Endothelial cell of umbilical vein (primary cell): ENCODE measurements at regions not wholly inside any gene's neighbourhood (a gene's known extent, or its start where the extent isn't known, plus 50 kb on each side); places are given as distances from the start of the nearest gene placed in this dataset.

Experiments
- BruUV-seq: library from RNA; stranded (reverse); fragments of 400-500 nt; replicated peaks from 2 replicates; lab custom pipeline; 2021; lab: Mats Ljungman, UMichigan
- CTCF ChIA-PET: fragments of 300-600, 350-600 bp; sonication (Branson Sonifier 250); formaldehyde crosslinking; loops from one replicate; lab custom pipeline; 2021; ENCODE audit warnings: antibody characterized with exemption, inconsistent platforms; lab: Charles Lee
- POLR2A ChIA-PET: fragments of 300-600, 350-600 bp; sonication (Branson Sonifier 250); formaldehyde crosslinking; loops from one replicate; lab custom pipeline; 2021; ENCODE audit warnings: antibody characterized with exemption, inconsistent platforms; lab: Charles Lee
- DNase-seq: peaks from one replicate; pipeline ENCODE4 v3.0.0-alpha.2; 2011; ENCODE audit warnings: low read depth, low spot score
- FAIRE-seq: peaks from 2 replicates; lab custom pipeline; 2011; peaks lifted over from hg19 to GRCh38; lab: Jason Lieb, UNC
- H2AFZ ChIP-seq: 2 replicates; pipeline ENCODE4 v1.6.0; 2012; ENCODE audit warnings: low read depth, low read length, control low read depth, inconsistent platforms
- H3K27ac ChIP-seq: 2 replicates; pipeline ENCODE4 v1.5.1; 2011; ENCODE audit warnings: low read depth, mild to moderate bottlenecking, control low read depth, low read length, moderate library complexity; ENCODE audit not compliant: insufficient read depth
- H3K27me3 ChIP-seq, 2 experiments: 2 replicates each; pipeline versions ENCODE4 v1.6.0 to v1.6.1; 2011; ENCODE audit warnings: low read length in 2 of 2, mixed read lengths in 1 of 2; ENCODE audit not compliant: control insufficient read depth in 2 of 2, insufficient read depth in 2 of 2
- H3K36me3 ChIP-seq, 2 experiments: 2 replicates in 1 of 2; 3 replicates in 1 of 2; pipeline ENCODE4 v1.5.1; 2011; ENCODE audit warnings: low read length in 2 of 2, mild to moderate bottlenecking in 1 of 2, moderate library complexity in 1 of 2; ENCODE audit not compliant: control insufficient read depth in 2 of 2, insufficient read depth in 2 of 2; ENCODE audit errors: extremely low read depth in 1 of 2
- H3K4me1 ChIP-seq: 3 replicates; pipeline ENCODE4 v1.5.1; 2011; ENCODE audit warnings: mild to moderate bottlenecking, low read length; ENCODE audit not compliant: control insufficient read depth, insufficient read depth; ENCODE audit errors: extremely low read depth
- H3K4me2 ChIP-seq: 2 replicates; pipeline ENCODE4 v1.6.1; 2011; ENCODE audit warnings: low read length, control low read depth, mixed read lengths; ENCODE audit not compliant: insufficient read depth
- H3K4me3 ChIP-seq, 3 experiments: fragments of 200-600 bp in 1 of 3; sonication (generic), shearing (Covaris generic) in 1 of 3; replicated peaks in 1 of 3; 2 replicates each; pipeline ENCODE4 v1.5.1; 2011 to 2016; ENCODE audit warnings: control low read depth in 3 of 3, low read length in 3 of 3, mild to moderate bottlenecking in 2 of 3, inconsistent platforms in 1 of 3, low read depth in 1 of 3, moderate library complexity in 1 of 3; ENCODE audit not compliant: insufficient read depth in 1 of 3
- H3K79me2 ChIP-seq: 2 replicates; pipeline ENCODE4 v1.6.0; 2012; ENCODE audit warnings: low read length, inconsistent platforms; ENCODE audit not compliant: control insufficient read depth, insufficient read depth
- H3K9ac ChIP-seq: replicated peaks from 2 replicates; pipeline ENCODE3; 2011; ENCODE audit warnings: low read length, control low read depth; ENCODE audit not compliant: insufficient read depth; ENCODE audit errors: extremely low read depth
- H3K9me1 ChIP-seq: replicated peaks from 3 replicates; pipeline ENCODE4 v1.6.0; 2011; ENCODE audit warnings: mild to moderate bottlenecking, low read length; ENCODE audit not compliant: control insufficient read depth, insufficient read depth; ENCODE audit errors: extremely low read depth
- H3K9me3 ChIP-seq: replicated peaks from 2 replicates; pipeline ENCODE4 v1.5.1; 2012; ENCODE audit warnings: low read length, inconsistent platforms; ENCODE audit not compliant: control insufficient read depth, insufficient read depth
- H4K20me1 ChIP-seq: replicated peaks from 2 replicates; pipeline ENCODE3; 2011; ENCODE audit warnings: mild to moderate bottlenecking, low read length; ENCODE audit not compliant: control insufficient read depth, insufficient read depth; ENCODE audit errors: extremely low read depth
- CTCF ChIP-seq, 2 donors: IDR thresholded peaks; 1 replicate in 1 of 2; 2 replicates in 1 of 2; pipeline ENCODE4 v1.5.1; 2011; ENCODE audit warnings: low read length in 2 of 2, mild to moderate bottlenecking in 2 of 2, moderate library complexity in 2 of 2, control low read depth in 1 of 2, inconsistent platforms in 1 of 2, low read depth in 1 of 2; ENCODE audit not compliant: insufficient read depth in 1 of 2; ENCODE audit errors: extremely low read depth in 1 of 2
- EZH2 ChIP-seq: IDR thresholded peaks from 2 replicates; pipeline ENCODE4 v1.6.1; 2012; ENCODE audit warnings: borderline replicate concordance, low read depth, mild to moderate bottlenecking, moderate library complexity, low read length, inconsistent platforms; ENCODE audit not compliant: severe bottlenecking
- FOS ChIP-seq: IDR thresholded peaks from 2 replicates; pipeline ENCODE4 v1.6.1; 2011; ENCODE audit warnings: mild to moderate bottlenecking, low read length, moderate library complexity, borderline replicate concordance; ENCODE audit not compliant: insufficient read depth
- GATA2 ChIP-seq: IDR thresholded peaks from 2 replicates; pipeline ENCODE4 v1.7.0; 2011; ENCODE audit warnings: low read depth, mild to moderate bottlenecking, moderate library complexity, mixed read lengths, low read length; ENCODE audit not compliant: insufficient read length, insufficient read depth
- JUN ChIP-seq: IDR thresholded peaks from 2 replicates; pipeline ENCODE4 v1.6.1; 2011; ENCODE audit warnings: borderline replicate concordance, low read depth; ENCODE audit not compliant: insufficient read length, insufficient read depth
- MAX ChIP-seq: IDR thresholded peaks from 2 replicates; pipeline ENCODE4 v1.6.1; 2011; ENCODE audit not compliant: insufficient read depth, insufficient read length
- MYC ChIP-seq: IDR thresholded peaks from one replicate; pipeline ENCODE4 v1.6.1; 2011; ENCODE audit warnings: mild to moderate bottlenecking, low read depth, low read length
- POLR2A ChIP-seq: IDR thresholded peaks from 2 replicates; pipeline ENCODE4 v1.6.1; 2012; ENCODE audit warnings: low read depth, mild to moderate bottlenecking, control low read depth, low read length
- POLR2AphosphoS5 ChIP-seq: IDR thresholded peaks from 2 replicates; pipeline ENCODE4 v1.6.1; 2012; ENCODE audit warnings: low read depth, mild to moderate bottlenecking, control low read depth, low read length, moderate library complexity; ENCODE audit not compliant: insufficient read depth
- dilution Hi-C: fragments of 300-500 bp; cut with MboI; formaldehyde crosslinking; loops from one replicate; pipeline ENCODE4 v1.15.0; 2019; ENCODE audit warnings: low sequenced_read_pairs; ENCODE audit not compliant: extremely low pct_ligation_motif_present
- intact Hi-C: fragments of 100-400 bp; cut with micrococcal nuclease; formaldehyde crosslinking; loops from one replicate; pipeline ENCODE4 v1.10.0; 2022

GRCh38 chr9:23526806-23527205, 299.2 kb downstream of the ELAVL2 start:
- POLR2A ChIA-PET: no interaction called here
- intact Hi-C loops (no loop called here), dilution Hi-C loops (no loop called here)
- TF ChIP-seq CTCF (IDR thresholded peaks at IDR 0.05; ENCODE audit: extremely low read depth in 1 of 2, insufficient read depth in 1 of 2, low read depth in 1 of 2, low read length in 2 of 2) (no peak), POLR2AphosphoS5 (no peak), GATA2 (no peak), FOS (no peak), EZH2 (no peak), MAX (no peak), JUN (no peak), MYC (no peak), POLR2A (no peak)
- Histone ChIP-seq H3K36me3 (no peaks in the 10 kb centered on the region), H3K4me2 (no peak overlapping the region), H3K9me3 (no peaks in the 10 kb centered on the region), H3K4me1 (no peaks in the 10 kb centered on the region), H3K27ac (no peak overlapping the region), H3K4me3 (no peak overlapping the region), H2AFZ (no peak overlapping the region), H3K27me3 (no peaks in the 10 kb centered on the region), H3K79me2 (no peaks in the 10 kb centered on the region), H3K9ac (no peak overlapping the region), H4K20me1 (no peaks in the 10 kb centered on the region), H3K9me1 (no peaks in the 10 kb centered on the region)
- FAIRE-seq: no peak
- peak; percentile 46 for DNase-seq
- CTCF ChIA-PET: no interaction called here
- no TSS peak for BruUV-seq
